ENCODE measurements at regions not wholly inside any gene's neighbourhood (a gene's known extent, or its start where the extent isn't known, plus 50 kb on each side); places are given as distances from the start of the nearest gene placed in this dataset.

GRCh38 chr12:89765959-89766824, 57.6 kb upstream of the ATP2B1 start:
- no peak for TF ChIP-seq CTCF (IDR thresholded peaks at IDR 0.05; ENCODE audit: insufficient read depth, low read length, poor library complexity, severe bottlenecking)
- no peak for TF ChIP-seq EZH2phosphoT487 (conservative IDR thresholded peaks at IDR 0.05; ENCODE audit: low read length)
